HG03378 (cell line): ENCODE measurements at regions not wholly inside any gene's neighbourhood (a gene's known extent, or its start where the extent isn't known, plus 50 kb on each side); places are given as distances from the start of the nearest gene placed in this dataset.
"Not testable (repeated sequence)": the region's sequence is repeated elsewhere in the genome, so short reads cannot be mapped to it uniquely, and the experiment has no call there.

ENCODE experiments used
- ATAC-seq: cut with Tn5 transposase; IDR thresholded peaks from one replicate; pipeline ENCODE4 v1.9.1; 2021; ENCODE audit warnings: mild to moderate bottlenecking, moderate library complexity; ENCODE audit not compliant: unreplicated experiment

DNA sequence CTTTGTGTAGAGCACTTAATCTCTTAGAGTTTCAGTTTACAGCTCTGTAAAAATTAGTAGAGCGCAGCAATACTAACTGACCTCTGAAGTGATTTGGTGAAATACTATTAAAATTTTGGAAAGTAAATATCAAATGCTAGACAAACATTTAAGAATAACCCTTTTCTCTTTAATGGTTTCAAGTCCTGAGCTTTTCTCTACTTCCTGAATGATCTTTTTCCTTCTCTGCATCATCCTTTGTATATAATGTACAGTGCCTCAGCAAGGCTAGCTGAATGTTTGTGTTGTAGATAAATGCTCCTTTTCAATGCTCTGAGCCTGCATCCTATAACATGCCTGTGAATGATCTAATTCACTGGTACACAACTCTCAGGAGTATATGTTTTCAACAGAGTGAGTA, 272.9 kb downstream of the ADGRL2 start:
- ATAC-seq = no peak

DNA sequence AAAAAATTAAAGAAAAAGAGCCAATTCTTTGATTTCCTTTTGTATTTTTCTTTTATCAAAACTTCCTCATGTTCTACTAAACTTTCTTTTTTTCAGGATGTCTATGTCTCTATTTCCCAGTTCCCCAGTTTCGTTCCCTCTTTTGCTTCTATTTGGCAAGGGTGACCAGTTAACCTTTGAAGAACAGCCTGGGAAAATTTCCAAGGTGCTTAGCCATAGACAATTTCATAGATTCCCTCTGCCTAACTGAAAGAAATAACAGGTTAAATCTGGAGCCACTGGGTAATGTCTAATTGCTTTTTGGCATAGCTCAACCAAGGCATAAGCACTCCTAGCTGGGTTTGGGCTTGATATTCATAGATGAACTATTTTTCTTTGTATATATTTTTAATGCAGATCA, 272.3 kb downstream of the ADGRL2 start:
- ATAC-seq = no peak

DNA sequence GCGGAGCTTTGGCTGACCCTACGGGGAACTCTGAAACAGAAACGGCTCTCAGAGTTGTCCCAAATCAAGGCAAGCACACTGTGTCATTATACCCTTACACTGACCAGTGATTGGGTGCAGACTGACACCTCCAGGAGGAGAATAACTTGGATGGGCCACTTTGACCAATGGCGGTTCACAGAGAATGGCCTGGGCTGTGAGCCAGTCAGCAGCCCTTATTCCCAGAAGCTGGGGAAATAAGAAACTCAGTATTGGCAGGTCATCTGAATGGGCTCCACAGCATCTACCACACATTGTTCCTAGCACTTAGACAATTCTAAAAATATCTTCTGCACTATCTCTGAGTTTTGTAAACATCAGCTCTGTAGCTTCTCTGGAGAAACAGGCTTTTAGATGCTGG, 265.2 kb downstream of the ADGRL2 start:
- ATAC-seq = no peak

DNA sequence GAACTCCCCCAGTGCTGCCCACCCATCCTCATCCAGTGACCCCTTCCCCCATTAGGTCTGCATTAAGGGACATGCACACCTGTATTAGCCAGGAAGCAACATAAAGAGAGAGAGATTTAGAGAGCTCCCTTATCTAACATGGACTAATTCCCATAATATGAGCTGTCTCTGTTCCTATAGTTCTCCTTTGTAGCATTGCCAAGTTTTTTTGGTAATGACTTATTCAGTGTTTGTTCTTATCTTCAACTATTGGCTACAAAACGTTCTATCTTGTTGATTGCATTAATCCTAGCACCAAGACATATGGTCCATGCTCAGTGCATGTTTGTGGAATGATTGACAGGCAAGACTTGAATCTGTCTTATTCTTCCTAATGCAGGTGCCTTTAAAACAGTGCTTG, 264.0 kb downstream of the ADGRL2 start:
- no peak for ATAC-seq

DNA sequence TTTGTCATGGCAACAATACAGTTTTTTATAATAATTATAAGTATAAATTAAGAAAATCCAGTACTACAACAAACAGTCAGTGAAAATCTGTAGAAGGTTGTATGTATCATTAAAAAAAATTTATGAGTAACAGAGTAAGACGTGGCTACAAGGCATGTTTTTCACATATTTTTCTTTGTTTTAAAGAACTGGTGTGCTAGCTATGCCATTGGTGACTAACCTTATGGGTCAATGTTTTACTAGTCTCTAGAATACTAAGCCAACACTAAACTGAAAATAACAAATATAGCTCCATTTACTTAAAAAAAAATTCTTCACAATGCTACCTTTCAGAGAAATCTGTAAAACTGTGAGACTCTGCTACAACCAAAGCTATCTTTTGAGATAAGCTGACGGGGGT, 261.5 kb downstream of the ADGRL2 start:
- no peak for ATAC-seq

DNA sequence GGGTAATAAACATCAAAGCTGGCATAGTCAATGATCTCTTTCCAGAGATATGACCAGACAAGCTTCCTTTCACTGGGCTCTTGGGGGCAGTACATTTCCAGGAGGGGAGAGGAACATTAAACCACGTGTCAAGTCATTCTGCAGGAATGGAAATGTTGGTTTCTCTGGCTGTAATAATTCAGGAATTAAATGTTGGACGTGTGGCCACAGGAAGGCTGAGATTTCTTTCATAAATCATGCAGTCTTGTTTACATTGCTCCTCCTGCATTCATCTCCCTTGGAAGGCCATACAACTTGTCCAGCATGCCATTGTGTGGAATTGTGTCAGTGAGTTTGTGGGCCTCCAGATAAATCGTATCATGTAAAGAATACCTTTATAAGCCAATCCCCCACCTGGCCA, 259.2 kb downstream of the ADGRL2 start:
- ATAC-seq = no peak

DNA sequence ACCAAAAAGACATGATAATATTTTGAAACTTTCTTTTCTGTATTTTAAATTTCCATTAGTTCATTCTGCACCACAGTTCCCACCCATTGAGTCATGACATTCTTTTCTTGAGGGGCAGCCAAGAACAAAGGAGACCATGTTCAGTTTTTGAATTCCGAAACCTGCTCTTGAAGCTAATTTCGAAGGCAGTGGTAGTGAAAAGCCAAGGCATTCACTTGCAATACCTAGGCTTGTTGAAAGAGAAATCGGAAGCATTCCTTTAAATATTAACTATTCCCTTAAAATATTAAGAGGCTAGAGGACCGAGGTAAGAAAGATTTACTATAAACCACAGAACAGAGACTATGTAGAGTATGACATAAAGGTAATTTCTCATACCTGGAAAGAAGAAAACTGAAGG, 256.3 kb downstream of the ADGRL2 start:
- ATAC-seq = no peak

DNA sequence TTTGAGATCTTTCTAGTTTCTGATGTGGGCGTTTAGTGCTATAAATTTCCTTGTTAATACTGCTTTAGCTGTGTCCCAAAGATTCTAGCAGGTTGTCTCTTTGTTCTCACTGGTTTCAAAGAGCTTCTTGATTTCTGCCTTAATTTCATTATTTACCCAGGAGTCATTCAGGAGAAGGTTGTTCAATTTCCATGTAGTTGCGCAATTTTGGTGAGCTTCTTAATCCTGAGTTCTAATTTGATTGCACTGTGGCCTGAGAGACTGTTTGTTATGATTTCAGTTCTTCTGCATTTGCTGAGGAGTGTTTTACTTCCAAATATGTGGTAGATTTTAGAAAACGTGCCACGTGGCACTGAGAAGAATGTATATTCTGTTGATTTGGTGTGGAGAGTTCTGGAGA, 254.6 kb downstream of the ADGRL2 start:
- not testable (repeated sequence) for ATAC-seq

DNA sequence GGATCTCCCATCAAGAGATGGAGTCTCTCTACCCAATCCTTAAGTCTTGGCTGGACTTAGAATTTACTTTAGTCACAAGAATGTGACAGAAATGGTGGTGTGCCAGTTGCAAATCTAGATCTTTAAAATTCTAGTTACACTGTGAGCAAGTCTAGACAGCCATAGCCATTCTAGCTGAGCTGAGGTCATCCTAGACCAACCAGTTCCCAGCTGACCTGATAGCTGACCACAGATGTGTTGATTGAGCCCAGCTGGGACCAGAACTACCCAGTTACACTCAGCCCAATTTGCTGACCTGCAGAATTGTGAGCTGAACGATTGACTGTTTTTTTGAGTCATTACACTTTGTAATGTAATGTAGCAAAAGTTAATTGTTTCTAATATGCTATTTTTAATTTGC, 251.8 kb downstream of the ADGRL2 start:
- ATAC-seq = no peak

DNA sequence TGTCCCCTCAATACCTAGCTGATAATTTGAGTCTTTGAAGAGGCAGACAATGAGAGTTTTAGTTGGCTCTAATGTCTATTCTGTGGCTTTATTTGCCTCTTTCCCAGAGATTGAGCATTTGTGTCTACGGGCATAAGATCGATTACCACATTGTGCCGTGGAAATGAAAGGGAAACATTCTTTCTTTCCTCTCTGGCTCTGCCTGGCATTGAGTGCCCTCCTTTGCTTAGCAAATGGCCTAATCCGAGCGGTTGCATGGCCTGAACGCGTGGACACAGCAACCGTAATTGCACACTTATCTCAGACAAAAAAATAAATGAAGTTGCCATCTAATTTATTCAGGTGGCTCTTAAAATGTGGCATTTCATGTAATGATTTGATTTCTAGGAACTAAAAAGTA, 247.9 kb downstream of the ADGRL2 start:
- no peak for ATAC-seq

DNA sequence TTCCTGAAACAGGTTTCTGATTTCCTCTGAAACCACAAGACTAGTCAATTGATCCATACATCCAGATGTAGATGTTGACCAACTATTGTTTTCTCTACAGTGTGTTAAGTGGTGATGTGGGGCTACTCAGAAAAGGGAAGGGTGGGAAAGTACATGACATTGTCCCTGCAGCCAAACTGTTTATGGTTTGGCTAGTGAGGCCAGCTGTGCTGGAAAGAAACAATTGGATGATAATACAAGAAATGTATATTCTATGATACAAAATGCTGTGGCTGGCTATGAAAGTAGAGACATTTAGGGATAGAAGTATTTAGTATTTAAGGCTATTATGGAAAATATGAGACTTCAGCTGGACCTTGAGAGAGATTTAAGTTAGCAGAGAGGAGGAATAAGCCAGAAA, 244.5 kb downstream of the ADGRL2 start:
- no peak for ATAC-seq

DNA sequence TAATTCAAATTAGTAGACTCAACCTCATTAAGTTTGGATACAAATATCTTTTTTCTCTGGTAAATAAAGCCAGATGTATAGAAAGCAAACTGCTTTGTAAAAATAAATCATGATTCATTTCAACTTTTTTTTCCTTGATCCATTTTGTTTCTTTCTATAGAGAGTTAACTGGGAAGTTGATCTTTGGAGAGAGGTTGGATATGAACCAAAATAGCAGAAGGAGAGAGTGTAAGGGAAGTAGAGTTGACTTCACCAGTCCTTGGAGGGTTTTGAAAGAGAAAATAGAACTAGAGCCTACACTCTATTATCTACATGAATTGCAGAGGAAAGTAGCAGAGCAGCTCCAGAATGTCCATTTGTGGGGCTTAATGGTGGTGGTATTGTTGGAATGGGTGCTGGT, 243.8 kb downstream of the ADGRL2 start:
- ATAC-seq = no peak

DNA sequence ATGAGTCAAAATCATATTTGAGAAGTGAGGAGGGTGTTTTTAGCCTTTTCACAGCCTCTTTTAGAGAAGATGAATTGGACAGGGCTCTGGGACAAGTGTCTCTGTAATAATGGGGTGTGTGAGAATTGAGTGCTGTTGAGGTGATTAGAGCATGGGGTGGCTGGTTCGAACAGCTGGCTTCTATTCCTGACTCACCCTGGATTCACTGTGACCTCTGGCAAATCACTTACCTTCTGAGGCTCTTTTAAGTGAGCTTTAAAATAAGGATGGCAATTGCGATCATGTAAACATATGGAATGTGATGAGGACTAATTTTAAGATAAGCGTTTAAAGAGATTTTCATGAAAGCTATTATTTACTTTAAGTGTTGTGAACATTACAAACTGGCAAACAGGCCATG, 243.4 kb downstream of the ADGRL2 start:
- ATAC-seq = no peak

DNA sequence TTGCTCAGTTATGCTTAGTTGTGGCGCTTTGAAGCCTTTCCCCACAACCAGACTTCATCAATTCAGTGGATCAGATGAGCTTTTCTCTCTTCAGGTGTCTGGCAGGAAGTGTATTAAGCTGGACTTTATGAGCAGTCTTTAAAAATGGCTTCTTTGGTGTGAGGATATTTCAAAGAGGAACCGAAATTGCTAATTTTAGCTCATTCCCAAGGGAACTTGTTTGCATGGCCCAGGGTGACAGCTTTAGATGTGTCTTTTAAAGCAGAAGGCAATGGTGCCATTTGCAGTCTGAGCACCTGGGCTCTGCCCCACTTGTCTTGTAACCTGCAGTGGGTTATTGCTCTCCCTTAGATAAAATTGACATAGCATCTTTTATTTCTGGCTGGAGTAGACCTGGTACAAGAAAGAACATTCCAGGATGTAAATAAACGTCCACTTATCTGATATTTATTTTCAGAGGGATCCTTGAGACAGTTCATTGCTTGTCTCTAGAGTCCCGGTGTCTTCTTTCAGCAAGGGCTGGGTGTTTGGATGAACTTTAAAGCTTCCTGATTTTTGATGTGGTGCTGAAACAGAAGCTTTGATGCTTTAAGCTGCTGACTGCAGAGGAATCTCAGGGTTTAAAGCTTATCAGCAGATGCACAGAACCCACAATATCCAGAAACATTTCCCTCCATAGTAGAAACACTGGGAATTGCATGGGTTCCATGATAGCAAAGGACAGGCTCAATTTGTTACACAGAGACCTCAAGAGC, 241.7 kb downstream of the ADGRL2 start:
- no peak for ATAC-seq
